ENCODE measurements at regions not wholly inside any gene's neighbourhood (a gene's known extent, or its start where the extent isn't known, plus 50 kb on each side); places are given as distances from the start of the nearest gene placed in this dataset.
"Not testable (repeated sequence)": the region's sequence is repeated elsewhere in the genome, so short reads cannot be mapped to it uniquely, and the experiment has no call there.

GRCh38 chr21:10270211-10270610 lies 251.2 kb upstream of the TPTE start:
- not testable (repeated sequence) for DNase-seq

GRCh38 chr21:10271666-10272207 lies 249.6 kb upstream of the TPTE start:
- DNase-seq = peak; percentile 1

GRCh38 chr21:10272216-10272615 lies 249.2 kb upstream of the TPTE start:
- DNase-seq = no peak

GRCh38 chr21:10273196-10273595 lies 248.2 kb upstream of the TPTE start:
- no peak for DNase-seq

- not testable (repeated sequence) for DNase-seq
These were observed 247.5 kb upstream of the TPTE start for GRCh38 chr21:10273794-10274338.

Data from activated CD4-positive, alpha-beta T cell treated with anti-CD3 and anti-CD28 coated beads, Interleukin-2, Interleukin-6, amounts not matched to agents 100 ng/mL and 50 ng/mL, durations not matched to agents 16 hours and 8 hours (primary cell).